Lower leg skin (tissue), 4 donors: ENCODE measurements at regions not wholly inside any gene's neighbourhood (a gene's known extent, or its start where the extent isn't known, plus 50 kb on each side); places are given as distances from the start of the nearest gene placed in this dataset.

Experiments used
- DNase-seq, 2 donors: peaks; one replicate each; pipeline ENCODE4 v3.0.0-alpha.2; 2019; ENCODE audit warnings: low spot score in 2 of 2
- H3K4me3 ChIP-seq: fragments of 200-600 bp; sonication (generic); 2 replicates; pipeline ENCODE4 v1.5.1; 2017; ENCODE audit warnings: mild to moderate bottlenecking, low read depth; ENCODE audit not compliant: poor library complexity, severe bottlenecking
- CTCF ChIP-seq, 3 donors: fragments of 450-650 bp; IDR thresholded peaks; one replicate each; pipeline ENCODE4 v1.5.1; 2016; ENCODE audit warnings: antibody characterized with exemption in 3 of 3, mild to moderate bottlenecking in 3 of 3, moderate library complexity in 2 of 3
- POLR2A ChIP-seq, 2 donors: fragments of 450-650 bp; IDR thresholded peaks; one replicate each; pipeline ENCODE4 v1.6.1; 2016 to 2017; ENCODE audit warnings: antibody characterized with exemption in 2 of 2, mild to moderate bottlenecking in 1 of 2, moderate library complexity in 1 of 2
- WGBS, 2 donors: methylation state at CpG; one replicate each; pipeline ENCODE4 v1.1.5; 2018; 5-methylcytosine and 5-hydroxymethylcytosine counted together
- intact Hi-C: fragments of 100-400 bp; cut with DNase I; formaldehyde crosslinking; loops from one replicate; pipeline ENCODE4 v1.15.0; 2023; ENCODE audit warnings: low total_unique reads

- TF ChIP-seq POLR2A (IDR thresholded peaks at IDR 0.05), result no peak
- TF ChIP-seq CTCF (IDR thresholded peaks at IDR 0.05), result no peak
- 48 to 59% methylated on average over 5 of the region's 5 CpGs for WGBS, 2 donors
- intact Hi-C loops, result no loop called here
- H3K4me3 ChIP-seq, result no peak overlapping the region
- DNase-seq, result no peak
Observed at GRCh38 chr9:84436386-84437109, 96.0 kb upstream of the SLC28A3 start.

GRCh38 chr9:84438391-84438790 lies 97.8 kb upstream of the SLC28A3 start:
- DNase-seq, result no peak
- TF ChIP-seq POLR2A (IDR thresholded peaks at IDR 0.05) (no peak), CTCF (IDR thresholded peaks at IDR 0.05) (no peak)
- intact Hi-C loops, result no loop called here
- no peak overlapping the region for H3K4me3 ChIP-seq
- 89 to 92% methylated on average over 1 of the region's 1 CpG for WGBS, 2 donors

- no peak for TF ChIP-seq POLR2A (IDR thresholded peaks at IDR 0.05)
- TF ChIP-seq CTCF (IDR thresholded peaks at IDR 0.05), result no peak
- WGBS, 2 donors, result 58 to 61% methylated on average over 3 of the region's 3 CpGs
- no peak for DNase-seq
- intact Hi-C loops, result no loop called here
- no peak overlapping the region for H3K4me3 ChIP-seq
Observed at GRCh38 chr9:84439250-84439649, 98.7 kb upstream of the SLC28A3 start.

- intact Hi-C loops, result no loop called here
- no peak overlapping the region for H3K4me3 ChIP-seq
- DNase-seq, result no peak
- 81 to 84% methylated on average over 6 of the region's 6 CpGs for WGBS, 2 donors
- TF ChIP-seq POLR2A (IDR thresholded peaks at IDR 0.05) (no peak), CTCF (IDR thresholded peaks at IDR 0.05) (no peak)
Observed at GRCh38 chr9:84442712-84443111, 102.2 kb upstream of the SLC28A3 start.

- TF ChIP-seq CTCF (IDR thresholded peaks at IDR 0.05), result no peak
- TF ChIP-seq POLR2A (IDR thresholded peaks at IDR 0.05), result no peak
- WGBS, 2 donors, result 92 to 96% methylated on average over 5 of the region's 5 CpGs
- no peak overlapping the region for H3K4me3 ChIP-seq
- intact Hi-C loops, result no loop called here
- no peak for DNase-seq
Observed at GRCh38 chr9:84445737-84446136, 105.2 kb upstream of the SLC28A3 start.

GRCh38 chr9:84447305-84447704 lies 106.7 kb upstream of the SLC28A3 start:
- WGBS, 2 donors, result 43 to 48% methylated on average over 2 of the region's 2 CpGs
- H3K4me3 ChIP-seq, result no peak overlapping the region
- no peak for TF ChIP-seq POLR2A (IDR thresholded peaks at IDR 0.05)
- TF ChIP-seq CTCF (IDR thresholded peaks at IDR 0.05), result no peak
- DNase-seq, result no peak
- intact Hi-C loops, result no loop called here
